WI38 (cell line): ENCODE measurements at regions not wholly inside any gene's neighbourhood (a gene's known extent, or its start where the extent isn't known, plus 50 kb on each side); places are given as distances from the start of the nearest gene placed in this dataset.

ENCODE experiments used
- H3K4me3 ChIP-seq: 2 replicates; pipeline ENCODE4 v1.5.1; 2011; ENCODE audit warnings: low read depth, mild to moderate bottlenecking, control low read depth, low read length
- CTCF ChIP-seq: IDR thresholded peaks from 2 replicates; pipeline ENCODE4 v1.5.1; 2012; ENCODE audit warnings: low read depth, mild to moderate bottlenecking, control low read depth, low read length

DNA sequence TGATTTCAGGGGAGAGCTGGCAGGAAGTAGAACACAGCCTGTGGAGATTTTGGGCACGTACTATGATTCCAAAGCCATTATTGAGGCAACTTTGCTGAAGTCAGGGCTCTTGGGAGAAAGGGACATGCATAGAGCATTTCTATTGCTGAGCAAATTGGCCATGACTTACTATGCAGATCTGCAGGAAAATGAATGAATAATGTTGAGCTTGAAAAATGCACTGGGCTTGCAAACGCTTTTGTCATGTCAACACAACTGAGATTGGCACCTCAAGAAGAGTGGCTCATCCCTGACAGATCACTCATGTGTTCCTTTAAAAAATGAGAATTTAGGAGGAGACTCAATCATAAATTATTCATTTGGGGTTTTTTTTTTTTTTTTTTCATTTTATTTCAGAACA lies 230.5 kb downstream of the MBD2 start:
- no peak overlapping the region for H3K4me3 ChIP-seq
- TF ChIP-seq CTCF: no peak

DNA sequence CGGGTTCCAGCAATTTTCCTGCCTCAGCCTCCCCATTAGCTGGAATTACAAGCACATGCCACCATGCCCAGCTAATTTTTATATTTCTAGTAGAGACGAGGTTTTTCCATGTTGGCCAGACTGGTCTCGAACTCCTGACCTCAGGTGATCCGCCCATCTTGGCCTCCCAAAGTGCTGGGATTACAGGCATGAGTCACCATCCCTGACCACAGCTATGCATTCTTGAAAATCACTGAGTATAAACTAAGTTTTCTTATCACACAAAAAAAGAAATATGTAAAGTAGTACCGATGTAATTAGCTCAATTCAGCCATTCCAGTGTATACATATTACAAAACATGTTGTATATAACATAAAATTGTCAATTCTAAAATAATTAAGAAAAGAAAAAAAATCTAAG lies 232.7 kb downstream of the MBD2 start:
- H3K4me3 ChIP-seq: no peak overlapping the region
- no peak for TF ChIP-seq CTCF

DNA sequence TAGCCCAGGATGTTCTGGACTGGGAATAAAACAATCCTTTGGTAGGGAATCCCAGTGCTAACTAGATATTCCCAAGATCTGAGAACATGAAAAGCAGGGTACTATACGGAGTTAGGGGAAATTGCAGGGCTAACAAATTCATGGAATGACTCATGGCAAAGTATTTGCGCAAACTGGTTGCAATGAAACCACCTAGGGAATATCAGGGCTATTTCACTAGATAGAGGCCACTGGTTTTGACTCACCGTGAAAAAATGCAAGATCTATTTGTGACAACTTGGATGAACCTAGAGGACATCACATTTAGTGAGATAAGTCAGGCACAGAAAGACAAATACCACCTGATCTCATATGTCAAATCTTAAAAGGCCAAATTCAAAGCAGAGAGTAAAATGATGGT lies 233.3 kb downstream of the MBD2 start:
- no peak overlapping the region for H3K4me3 ChIP-seq
- TF ChIP-seq CTCF: no peak

DNA sequence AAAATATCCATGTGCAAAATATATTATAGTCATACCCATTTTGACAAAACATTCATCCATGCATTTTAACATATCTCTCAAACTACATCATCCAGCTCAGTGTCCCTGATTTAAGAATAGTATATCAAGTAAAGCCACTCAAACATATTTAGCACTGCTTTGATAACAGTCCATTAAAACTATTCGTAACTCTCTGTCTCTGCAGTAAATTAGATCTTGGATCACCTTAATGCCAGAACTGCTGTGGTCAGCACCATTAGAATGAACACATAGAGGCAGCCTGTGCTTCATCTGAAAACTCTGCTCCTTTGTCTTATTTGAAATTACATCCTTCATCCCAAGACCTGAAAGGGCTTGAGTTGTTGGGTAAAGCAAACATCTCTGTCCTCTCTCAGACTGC lies 234.0 kb downstream of the MBD2 start:
- TF ChIP-seq CTCF: no peak
- no peak overlapping the region for H3K4me3 ChIP-seq

GRCh38 chr18:53984021-53984420 lies 240.4 kb downstream of the MBD2 start:
- no peak for TF ChIP-seq CTCF
- no peak overlapping the region for H3K4me3 ChIP-seq

DNA sequence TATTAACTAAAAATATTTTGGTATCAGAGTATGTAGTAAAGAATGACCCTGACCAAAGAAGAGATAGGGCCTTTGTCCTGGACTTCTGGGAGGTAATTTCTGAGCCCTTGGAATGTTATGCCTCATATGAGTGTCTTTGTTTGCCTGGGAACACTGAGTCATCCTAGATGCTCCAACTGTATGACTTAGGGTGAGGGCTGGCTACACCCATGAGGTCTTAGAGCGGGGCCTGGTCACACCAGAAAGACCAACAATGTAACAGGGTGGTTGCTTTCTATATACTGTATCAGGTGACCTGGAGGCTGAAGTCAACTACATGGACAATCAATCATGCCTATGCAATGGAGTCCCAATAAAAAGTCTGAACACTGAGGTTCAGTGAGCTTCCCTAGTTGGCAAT lies 253.1 kb downstream of the MBD2 start:
- TF ChIP-seq CTCF: no peak

GRCh38 chr18:53952700-53953099 lies 271.8 kb downstream of the MBD2 start:
- TF ChIP-seq CTCF: no peak

More for the DNA sequence above, 253.1 kb downstream of the MBD2 start:
- H3K4me3 ChIP-seq: no peak overlapping the region

More at GRCh38 chr18:53952700-53953099, 271.8 kb downstream of the MBD2 start:
- H3K4me3 ChIP-seq: no peak overlapping the region
